Kidney (tissue), 13 donors: ENCODE measurements at regions not wholly inside any gene's neighbourhood (a gene's known extent, or its start where the extent isn't known, plus 50 kb on each side); places are given as distances from the start of the nearest gene placed in this dataset.
A peak's percentile ranks its signal among the peaks of the same experiment; 100 is the strongest.

Source experiments
- DNase-seq, 5 donors: peaks; one replicate each; pipeline ENCODE4 v3.0.0-alpha.2; 2013 to 2020
- FAIRE-seq: peaks from 2 replicates; lab custom pipeline; 2012; peaks lifted over from hg19 to GRCh38; lab: Jason Lieb, UNC
- H3K27ac ChIP-seq, 2 donors: one replicate each; pipeline ENCODE4 v1.7.0; 2013; ENCODE audit warnings: low read depth in 2 of 2, low read length in 2 of 2, inconsistent platforms in 1 of 2
- H3K27me3 ChIP-seq: one replicate; pipeline ENCODE4 v1.7.1; 2013; ENCODE audit warnings: low read length, inconsistent platforms; ENCODE audit not compliant: control insufficient read depth, insufficient read depth
- H3K36me3 ChIP-seq, 3 donors: one replicate each; pipeline versions ENCODE4 v1.7.0 to v1.7.1; 2013; ENCODE audit warnings: low read length in 3 of 3, control low read depth in 1 of 3, inconsistent platforms in 1 of 3; ENCODE audit not compliant: insufficient read depth in 3 of 3, control insufficient read depth in 2 of 3
- H3K4me1 ChIP-seq, 3 donors: one replicate each; pipeline versions ENCODE4 v1.7.0 to v1.7.1; 2013; ENCODE audit warnings: low read length in 3 of 3, inconsistent platforms in 1 of 3, low read depth in 1 of 3; ENCODE audit not compliant: control insufficient read depth in 2 of 3, insufficient read depth in 2 of 3
- H3K4me3 ChIP-seq, 3 donors: one replicate each; pipeline versions ENCODE4 v1.7.0 to v1.8.1; 2013; ENCODE audit warnings: low read length in 3 of 3, control low read depth in 1 of 3, inconsistent platforms in 1 of 3
- H3K9ac ChIP-seq, 3 donors: one replicate each; pipeline versions ENCODE4 v1.7.0 to v1.7.1; 2013; ENCODE audit warnings: low read length in 3 of 3, control low read depth in 1 of 3, inconsistent platforms in 1 of 3
- H3K9me3 ChIP-seq, 3 donors: one replicate each; pipeline versions ENCODE4 v1.7.0 to v1.7.1; 2013; ENCODE audit warnings: low read length in 3 of 3, control low read depth in 1 of 3, inconsistent platforms in 1 of 3; ENCODE audit not compliant: control insufficient read depth in 2 of 3, insufficient read depth in 1 of 3
- CTCF ChIP-seq: IDR thresholded peaks from 3 replicates; pipeline ENCODE4 v1.5.1; 2012; ENCODE audit warnings: mild to moderate bottlenecking, moderate library complexity, borderline replicate concordance; ENCODE audit not compliant: insufficient read depth; ENCODE audit errors: extremely low read depth
- intact Hi-C: fragments of 100-400 bp; cut with DNase I; formaldehyde crosslinking; loops from one replicate; pipeline ENCODE4 v1.11.1; 2022
- donor health status: control.
- donor health status: control.
- donor health status: control.
- donor health status: control.
- donor health status: control.
- donor health status: DM: yes; HTN: yes; CAD: no.
- donor health status: Normal renal cell carcinoma (clear cell type).

GRCh38 chr15:69909719-69910444, 187.8 kb downstream of the TLE3 start:
- Histone ChIP-seq H3K9ac (no peak overlapping the region), H3K9me3 (no peaks in the 10 kb centered on the region), H3K27ac (no peak overlapping the region), H3K4me3 (no peak overlapping the region), H3K27me3 (no peaks in the 10 kb centered on the region), H3K4me1 (no peaks in the 10 kb centered on the region), H3K36me3 (no peaks in the 10 kb centered on the region)
- no peak for DNase-seq
- no peak for FAIRE-seq
- TF ChIP-seq CTCF, result no peak
- intact Hi-C loops, result no loop called here

- Histone ChIP-seq H3K27me3 (no peaks in the 10 kb centered on the region), H3K36me3 (no peaks in the 10 kb centered on the region), H3K4me3 (no peak overlapping the region), H3K9me3 (no peaks in the 10 kb centered on the region), H3K9ac (no peak overlapping the region), H3K4me1 (no peaks in the 10 kb centered on the region), H3K27ac (no peak overlapping the region)
- TF ChIP-seq CTCF, result no peak
- intact Hi-C loops, result no loop called here
- no peak for FAIRE-seq
- no peak for DNase-seq
These were observed 187.2 kb downstream of the TLE3 start for GRCh38 chr15:69910514-69910913.

GRCh38 chr15:69912116-69912515, 185.6 kb downstream of the TLE3 start:
- Histone ChIP-seq H3K36me3 (no peaks in the 10 kb centered on the region), H3K27me3 (no peaks in the 10 kb centered on the region), H3K4me1 (no peaks in the 10 kb centered on the region), H3K27ac (no peak overlapping the region), H3K4me3 (no peak overlapping the region), H3K9ac (no peak overlapping the region), H3K9me3 (no peaks in the 10 kb centered on the region)
- DNase-seq, result peak in 1 of 5 donors; percentile 11
- no peak for FAIRE-seq
- intact Hi-C loops, result no loop called here
- TF ChIP-seq CTCF, result no peak
